Liver (tissue), 8 donors: ENCODE measurements at regions not wholly inside any gene's neighbourhood (a gene's known extent, or its start where the extent isn't known, plus 50 kb on each side); places are given as distances from the start of the nearest gene placed in this dataset.

Experiments
- DNase-seq: peaks from one replicate; pipeline ENCODE4 v3.0.0-alpha.2; 2017; ENCODE audit warnings: low spot score
- H3K27ac ChIP-seq, 2 donors: one replicate each; pipeline ENCODE4 v1.7.0; 2013; ENCODE audit warnings: inconsistent platforms in 2 of 2, low read length in 2 of 2, control low read depth in 1 of 2, low read depth in 1 of 2, mild to moderate bottlenecking in 1 of 2
- H3K27me3 ChIP-seq, 4 donors: one replicate each; pipeline versions ENCODE4 v1.6.1 to v1.7.0; 2013; ENCODE audit warnings: low read length in 3 of 4, inconsistent platforms in 1 of 4, mild to moderate bottlenecking in 1 of 4, moderate library complexity in 1 of 4; ENCODE audit not compliant: control insufficient read depth in 4 of 4, insufficient read depth in 4 of 4
- H3K36me3 ChIP-seq, 4 donors: one replicate each; pipeline versions ENCODE4 v1.6.1 to v1.7.0; 2013; ENCODE audit warnings: low read length in 3 of 4, mild to moderate bottlenecking in 3 of 4, low read depth in 1 of 4, moderate library complexity in 1 of 4; ENCODE audit not compliant: control insufficient read depth in 4 of 4, insufficient read depth in 3 of 4
- H3K4me1 ChIP-seq, 4 donors: one replicate each; pipeline versions ENCODE4 v1.6.1 to v1.7.0; 2013; ENCODE audit warnings: low read length in 3 of 4, mild to moderate bottlenecking in 3 of 4, moderate library complexity in 1 of 4; ENCODE audit not compliant: control insufficient read depth in 4 of 4, insufficient read depth in 4 of 4
- H3K4me3 ChIP-seq, 3 donors: one replicate each; pipeline versions ENCODE4 v1.6.1 to v1.7.0; 2013; ENCODE audit warnings: low read length in 3 of 3, control low read depth in 1 of 3, low read depth in 1 of 3, mild to moderate bottlenecking in 1 of 3
- H3K9ac ChIP-seq, 2 donors: one replicate each; pipeline ENCODE4 v1.7.0; 2013; ENCODE audit warnings: low read length in 2 of 2, mild to moderate bottlenecking in 2 of 2, moderate library complexity in 2 of 2, control low read depth in 1 of 2, low read depth in 1 of 2
- H3K9me3 ChIP-seq, 4 donors: one replicate each; pipeline versions ENCODE4 v1.6.1 to v1.7.0; 2013; ENCODE audit warnings: low read length in 3 of 4; ENCODE audit not compliant: control insufficient read depth in 4 of 4
- EGR1 ChIP-seq, 2 donors: IDR thresholded peaks; 2 replicates each; pipeline ENCODE4 v1.6.1; 2016 to 2018; ENCODE audit warnings: antibody characterized with exemption in 2 of 2, low read depth in 2 of 2
- FOXA1 ChIP-seq: IDR thresholded peaks from 2 replicates; pipeline ENCODE4 v1.6.1; 2016; ENCODE audit warnings: antibody characterized with exemption
- FOXA2 ChIP-seq: IDR thresholded peaks from 2 replicates; pipeline ENCODE4 v1.6.1; 2016; ENCODE audit warnings: antibody characterized with exemption
- GABPA ChIP-seq, 2 donors: IDR thresholded peaks in 1 of 2; conservative IDR thresholded peaks in 1 of 2; 2 replicates each; pipeline ENCODE4 v1.6.1; 2016; ENCODE audit warnings: antibody characterized with exemption in 2 of 2, mild to moderate bottlenecking in 1 of 2, moderate library complexity in 1 of 2
- HNF4A ChIP-seq, 2 donors: conservative IDR thresholded peaks; 2 replicates each; pipeline ENCODE4 v1.6.1; 2016; ENCODE audit warnings: antibody characterized with exemption in 2 of 2, mild to moderate bottlenecking in 2 of 2
- HNF4G ChIP-seq: IDR thresholded peaks from 2 replicates; pipeline ENCODE4 v1.6.1; 2016; ENCODE audit warnings: antibody characterized with exemption
- JUND ChIP-seq, 2 donors: IDR thresholded peaks; 2 replicates each; pipeline ENCODE4 v1.6.1; 2016; ENCODE audit warnings: antibody characterized with exemption in 2 of 2
- NR2F2 ChIP-seq: IDR thresholded peaks from 2 replicates; pipeline ENCODE4 v1.6.1; 2016; ENCODE audit warnings: antibody characterized with exemption
- RAD21 ChIP-seq, 2 donors: IDR thresholded peaks; 2 replicates each; pipeline ENCODE4 v1.6.1; 2016; ENCODE audit warnings: antibody characterized with exemption in 2 of 2, mild to moderate bottlenecking in 2 of 2
- RXRA ChIP-seq, 2 donors: IDR thresholded peaks; 2 replicates each; pipeline ENCODE4 v1.6.1; 2017 to 2018; ENCODE audit warnings: antibody characterized with exemption in 2 of 2, mild to moderate bottlenecking in 1 of 2
- SP1 ChIP-seq: IDR thresholded peaks from 2 replicates; pipeline ENCODE4 v1.6.1; 2018; ENCODE audit warnings: antibody characterized with exemption, mild to moderate bottlenecking
- TAF1 ChIP-seq: conservative IDR thresholded peaks from 2 replicates; pipeline ENCODE4 v1.6.1; 2016; ENCODE audit warnings: antibody characterized with exemption, mild to moderate bottlenecking
- YY1 ChIP-seq: IDR thresholded peaks from 2 replicates; pipeline ENCODE4 v1.6.1; 2016; ENCODE audit warnings: antibody characterized with exemption, mild to moderate bottlenecking
- WGBS: extraction: QIAGEN DNeasy Blood & Tissue Kit; methylation state at CpG from one replicate; pipeline ENCODE4 v1.1.7; 2013; 5-methylcytosine and 5-hydroxymethylcytosine counted together
- TF ChIP-seq, protein P1 (sequence below): IDR thresholded peaks from 2 replicates; pipeline ENCODE4 v1.6.1; 2016; ENCODE audit warnings: antibody characterized with exemption, mild to moderate bottlenecking
- TF ChIP-seq, protein P2 (sequence below): fragments of 150-350 bp; IDR thresholded peaks from 2 replicates; pipeline ENCODE4 v1.5.1; 2017; ENCODE audit warnings: improper control_type of control experiment, low read depth, low read length; ENCODE audit not compliant: missing input control
- TF ChIP-seq, protein P3 (sequence below): IDR thresholded peaks from 2 replicates; pipeline ENCODE4 v1.6.1; 2016; ENCODE audit warnings: antibody characterized with exemption
- TF ChIP-seq, protein P4 (sequence below): IDR thresholded peaks from 2 replicates; pipeline ENCODE4 v1.6.1; 2016; ENCODE audit warnings: antibody characterized with exemption
- TF ChIP-seq, protein P5 (sequence below): IDR thresholded peaks from 2 replicates; pipeline ENCODE4 v1.6.1; 2016; ENCODE audit warnings: antibody characterized with exemption
- donor health status: healthy.
- donor health status: healthy.
- donor health status: healthy.
- donor health status: healthy.
- donor health status: healthy.

DNA sequence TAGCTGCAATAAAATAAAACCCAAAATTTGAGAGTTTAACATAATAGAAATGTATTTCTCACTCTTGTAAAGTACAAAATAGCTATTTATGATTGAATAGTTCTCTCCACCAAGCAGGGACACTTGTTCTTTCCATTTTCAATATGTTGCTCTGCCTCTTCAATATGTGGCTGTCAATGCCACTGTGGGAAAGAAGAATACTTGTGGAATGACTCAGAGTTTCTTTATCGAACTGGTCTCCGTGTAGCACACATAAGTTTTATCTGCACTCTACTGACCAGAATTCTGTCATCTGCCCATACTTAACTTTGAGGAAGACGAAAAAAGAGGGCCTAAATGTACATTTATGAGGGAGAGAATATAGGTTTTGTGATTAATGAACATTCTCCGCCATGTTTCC, 256.9 kb downstream of the ATXN7L3B start:
- no peak overlapping the region for H3K27ac ChIP-seq
- no peak overlapping the region for H3K9ac ChIP-seq
- H3K27me3 ChIP-seq = no peaks in the 10 kb centered on the region
- TF ChIP-seq HNF4A (conservative IDR thresholded peaks at IDR 0.05) (no peak), GABPA (IDR thresholded peaks at IDR 0.05 in 1 of 2, conservative IDR thresholded peaks at IDR 0.05 in 1 of 2) (no peak), TAF1 (no peak), HNF4G (no peak), RAD21 (IDR thresholded peaks at IDR 0.05) (no peak), SP1 (no peak), RXRA (IDR thresholded peaks at IDR 0.05) (no peak), YY1 (no peak), NR2F2 (no peak), JUND (IDR thresholded peaks at IDR 0.05) (no peak), FOXA1 (no peak), EGR1 (IDR thresholded peaks at IDR 0.05; ENCODE audit: low read depth in 2 of 2) (no peak), FOXA2 (no peak)
- TF ChIP-seq, protein P1, sequence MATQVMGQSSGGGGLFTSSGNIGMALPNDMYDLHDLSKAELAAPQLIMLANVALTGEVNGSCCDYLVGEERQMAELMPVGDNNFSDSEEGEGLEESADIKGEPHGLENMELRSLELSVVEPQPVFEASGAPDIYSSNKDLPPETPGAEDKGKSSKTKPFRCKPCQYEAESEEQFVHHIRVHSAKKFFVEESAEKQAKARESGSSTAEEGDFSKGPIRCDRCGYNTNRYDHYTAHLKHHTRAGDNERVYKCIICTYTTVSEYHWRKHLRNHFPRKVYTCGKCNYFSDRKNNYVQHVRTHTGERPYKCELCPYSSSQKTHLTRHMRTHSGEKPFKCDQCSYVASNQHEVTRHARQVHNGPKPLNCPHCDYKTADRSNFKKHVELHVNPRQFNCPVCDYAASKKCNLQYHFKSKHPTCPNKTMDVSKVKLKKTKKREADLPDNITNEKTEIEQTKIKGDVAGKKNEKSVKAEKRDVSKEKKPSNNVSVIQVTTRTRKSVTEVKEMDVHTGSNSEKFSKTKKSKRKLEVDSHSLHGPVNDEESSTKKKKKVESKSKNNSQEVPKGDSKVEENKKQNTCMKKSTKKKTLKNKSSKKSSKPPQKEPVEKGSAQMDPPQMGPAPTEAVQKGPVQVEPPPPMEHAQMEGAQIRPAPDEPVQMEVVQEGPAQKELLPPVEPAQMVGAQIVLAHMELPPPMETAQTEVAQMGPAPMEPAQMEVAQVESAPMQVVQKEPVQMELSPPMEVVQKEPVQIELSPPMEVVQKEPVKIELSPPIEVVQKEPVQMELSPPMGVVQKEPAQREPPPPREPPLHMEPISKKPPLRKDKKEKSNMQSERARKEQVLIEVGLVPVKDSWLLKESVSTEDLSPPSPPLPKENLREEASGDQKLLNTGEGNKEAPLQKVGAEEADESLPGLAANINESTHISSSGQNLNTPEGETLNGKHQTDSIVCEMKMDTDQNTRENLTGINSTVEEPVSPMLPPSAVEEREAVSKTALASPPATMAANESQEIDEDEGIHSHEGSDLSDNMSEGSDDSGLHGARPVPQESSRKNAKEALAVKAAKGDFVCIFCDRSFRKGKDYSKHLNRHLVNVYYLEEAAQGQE = no peak
- TF ChIP-seq, protein P2, sequence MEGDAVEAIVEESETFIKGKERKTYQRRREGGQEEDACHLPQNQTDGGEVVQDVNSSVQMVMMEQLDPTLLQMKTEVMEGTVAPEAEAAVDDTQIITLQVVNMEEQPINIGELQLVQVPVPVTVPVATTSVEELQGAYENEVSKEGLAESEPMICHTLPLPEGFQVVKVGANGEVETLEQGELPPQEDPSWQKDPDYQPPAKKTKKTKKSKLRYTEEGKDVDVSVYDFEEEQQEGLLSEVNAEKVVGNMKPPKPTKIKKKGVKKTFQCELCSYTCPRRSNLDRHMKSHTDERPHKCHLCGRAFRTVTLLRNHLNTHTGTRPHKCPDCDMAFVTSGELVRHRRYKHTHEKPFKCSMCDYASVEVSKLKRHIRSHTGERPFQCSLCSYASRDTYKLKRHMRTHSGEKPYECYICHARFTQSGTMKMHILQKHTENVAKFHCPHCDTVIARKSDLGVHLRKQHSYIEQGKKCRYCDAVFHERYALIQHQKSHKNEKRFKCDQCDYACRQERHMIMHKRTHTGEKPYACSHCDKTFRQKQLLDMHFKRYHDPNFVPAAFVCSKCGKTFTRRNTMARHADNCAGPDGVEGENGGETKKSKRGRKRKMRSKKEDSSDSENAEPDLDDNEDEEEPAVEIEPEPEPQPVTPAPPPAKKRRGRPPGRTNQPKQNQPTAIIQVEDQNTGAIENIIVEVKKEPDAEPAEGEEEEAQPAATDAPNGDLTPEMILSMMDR = no peak
- TF ChIP-seq, protein P3, sequence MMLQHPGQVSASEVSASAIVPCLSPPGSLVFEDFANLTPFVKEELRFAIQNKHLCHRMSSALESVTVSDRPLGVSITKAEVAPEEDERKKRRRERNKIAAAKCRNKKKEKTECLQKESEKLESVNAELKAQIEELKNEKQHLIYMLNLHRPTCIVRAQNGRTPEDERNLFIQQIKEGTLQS = no peak
- TF ChIP-seq, protein P4, sequence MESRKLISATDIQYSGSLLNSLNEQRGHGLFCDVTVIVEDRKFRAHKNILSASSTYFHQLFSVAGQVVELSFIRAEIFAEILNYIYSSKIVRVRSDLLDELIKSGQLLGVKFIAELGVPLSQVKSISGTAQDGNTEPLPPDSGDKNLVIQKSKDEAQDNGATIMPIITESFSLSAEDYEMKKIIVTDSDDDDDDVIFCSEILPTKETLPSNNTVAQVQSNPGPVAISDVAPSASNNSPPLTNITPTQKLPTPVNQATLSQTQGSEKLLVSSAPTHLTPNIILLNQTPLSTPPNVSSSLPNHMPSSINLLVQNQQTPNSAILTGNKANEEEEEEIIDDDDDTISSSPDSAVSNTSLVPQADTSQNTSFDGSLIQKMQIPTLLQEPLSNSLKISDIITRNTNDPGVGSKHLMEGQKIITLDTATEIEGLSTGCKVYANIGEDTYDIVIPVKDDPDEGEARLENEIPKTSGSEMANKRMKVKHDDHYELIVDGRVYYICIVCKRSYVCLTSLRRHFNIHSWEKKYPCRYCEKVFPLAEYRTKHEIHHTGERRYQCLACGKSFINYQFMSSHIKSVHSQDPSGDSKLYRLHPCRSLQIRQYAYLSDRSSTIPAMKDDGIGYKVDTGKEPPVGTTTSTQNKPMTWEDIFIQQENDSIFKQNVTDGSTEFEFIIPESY = no peak
- TF ChIP-seq, protein P5, sequence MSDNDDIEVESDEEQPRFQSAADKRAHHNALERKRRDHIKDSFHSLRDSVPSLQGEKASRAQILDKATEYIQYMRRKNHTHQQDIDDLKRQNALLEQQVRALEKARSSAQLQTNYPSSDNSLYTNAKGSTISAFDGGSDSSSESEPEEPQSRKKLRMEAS = no peak
- no peaks in the 10 kb centered on the region for H3K9me3 ChIP-seq
- no peaks in the 10 kb centered on the region for H3K4me1 ChIP-seq
- DNase-seq = no peak
- no peaks in the 10 kb centered on the region for H3K36me3 ChIP-seq
- 76% methylated on average over 4 of the region's 4 CpGs for WGBS
- no peak overlapping the region for H3K4me3 ChIP-seq
